ENCODE measurements at regions not wholly inside any gene's neighbourhood (a gene's known extent, or its start where the extent isn't known, plus 50 kb on each side); places are given as distances from the start of the nearest gene placed in this dataset.

GRCh38 chr6:28585335-28585734 is 59.7 kb downstream of the GPX5 start:
- DNase-seq (no peak), ATAC-seq (no peak)
- intact Hi-C loops (cut with DNase I, micrococcal nuclease): no loop called here

- intact Hi-C loops (cut with DNase I, micrococcal nuclease): no loop called here
- ATAC-seq: no peak
- DNase-seq: no peak
These were observed 60.6 kb downstream of the GPX5 start for GRCh38 chr6:28586324-28586723.

GRCh38 chr6:28586962-28587745 is 61.5 kb downstream of the GPX5 start:
- DNase-seq (peak; percentile 75 to 82), ATAC-seq (peak; percentile 99)
- intact Hi-C loops (cut with DNase I, micrococcal nuclease): no loop called here

GRCh38 chr6:28587746-28588075 is 62.0 kb downstream of the GPX5 start:
- DNase-seq: no peak
- ATAC-seq: no peak
- intact Hi-C loops (cut with DNase I, micrococcal nuclease): no loop called here

- ATAC-seq (no peak), DNase-seq (no peak)
- intact Hi-C loops (cut with DNase I, micrococcal nuclease): no loop called here
These were observed 63.0 kb downstream of the GPX5 start for GRCh38 chr6:28588666-28589065.

- peak; percentile 51 for ATAC-seq
- peak; percentile 33 to 38 for DNase-seq
These were observed 63.7 kb downstream of the GPX5 start for GRCh38 chr6:28589234-28589956.

GRCh38 chr6:28589957-28590349 is 64.3 kb downstream of the GPX5 start:
- DNase-seq: no peak
- ATAC-seq: no peak
- intact Hi-C loops (cut with DNase I, micrococcal nuclease): no loop called here

More at GRCh38 chr6:28589234-28589956, 63.7 kb downstream of the GPX5 start:
- intact Hi-C loops (cut with DNase I, micrococcal nuclease): no loop called here

GRCh38 chr6:28597217-28597835 is 71.6 kb downstream of the GPX5 start:
- ATAC-seq (no peak), DNase-seq (no peak)
- intact Hi-C loops (cut with DNase I, micrococcal nuclease): no loop called here

GRCh38 chr6:28597924-28598722 is 72.4 kb downstream of the GPX5 start:
- intact Hi-C loops (cut with DNase I, micrococcal nuclease): no loop called here
- no peak for DNase-seq
- ATAC-seq: no peak

GRCh38 chr6:28598757-28599686 is 73.3 kb downstream of the GPX5 start:
- DNase-seq (no peak), ATAC-seq (no peak)
- intact Hi-C loops (cut with DNase I, micrococcal nuclease): no loop called here

- intact Hi-C loops (cut with DNase I, micrococcal nuclease): no loop called here
- ATAC-seq: no peak
- no peak for DNase-seq
These were observed 74.6 kb downstream of the GPX5 start for GRCh38 chr6:28600245-28600644.

GRCh38 chr6:28603891-28604290 is 78.2 kb downstream of the GPX5 start:
- DNase-seq (no peak), ATAC-seq (no peak)
- intact Hi-C loops (cut with DNase I, micrococcal nuclease): no loop called here

- DNase-seq (no peak), ATAC-seq (peak; percentile 41)
- intact Hi-C loops (cut with DNase I, micrococcal nuclease): no loop called here
These were observed 81.0 kb downstream of the GPX5 start for GRCh38 chr6:28606424-28607391.

- DNase-seq (no peak), ATAC-seq (no peak)
- intact Hi-C loops (cut with DNase I, micrococcal nuclease): no loop called here
These were observed 82.3 kb downstream of the GPX5 start for GRCh38 chr6:28607990-28608389.

- intact Hi-C loops (cut with DNase I, micrococcal nuclease): no loop called here
- DNase-seq: no peak
- ATAC-seq: no peak
These were observed 84.0 kb downstream of the GPX5 start for GRCh38 chr6:28609672-28610071.

- ATAC-seq (no peak), DNase-seq (no peak)
- intact Hi-C loops (cut with DNase I, micrococcal nuclease): no loop called here
These were observed 89.9 kb downstream of the GPX5 start for GRCh38 chr6:28615616-28615954.

- intact Hi-C loops (cut with DNase I, micrococcal nuclease): no loop called here
- DNase-seq: no peak
- no peak for ATAC-seq
These were observed 90.5 kb downstream of the GPX5 start for GRCh38 chr6:28615955-28616747.

Data from left colon (tissue), 2 donors.